ENCODE measurements at regions not wholly inside any gene's neighbourhood (a gene's known extent, or its start where the extent isn't known, plus 50 kb on each side); places are given as distances from the start of the nearest gene placed in this dataset.

DNA sequence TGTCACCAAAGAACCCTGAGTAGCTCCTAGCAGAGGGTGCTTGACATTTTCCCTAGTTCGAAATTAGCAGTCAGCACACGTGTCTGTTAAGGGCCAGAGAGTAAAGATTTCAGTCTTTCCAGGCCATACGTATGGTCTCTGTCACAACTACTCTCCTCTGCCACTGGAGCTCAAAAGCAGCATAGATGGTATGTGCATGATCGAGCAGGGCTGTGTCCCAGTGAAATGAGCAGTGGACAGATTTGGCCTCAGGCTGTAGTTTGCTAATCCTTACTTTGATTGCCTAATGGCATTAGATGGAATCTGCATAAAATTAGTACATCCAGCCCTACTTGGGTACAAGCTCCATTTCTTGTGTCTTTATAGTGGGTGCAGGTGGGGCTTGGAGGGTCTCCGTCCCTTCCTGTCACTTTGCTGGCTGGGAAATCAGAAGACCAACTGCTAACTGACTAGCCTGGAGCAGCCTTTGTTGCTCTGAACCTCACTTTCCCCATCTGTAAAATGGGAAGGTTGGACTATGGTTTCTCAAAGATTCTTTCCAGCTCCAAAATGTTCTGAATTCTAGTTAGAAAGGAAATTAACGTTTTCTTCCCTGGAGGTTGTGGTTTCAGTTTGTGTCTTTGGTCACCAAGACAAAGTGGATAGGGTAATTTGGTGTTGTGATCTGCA lies 108.5 kb downstream of the GLI2 start:
- TF ChIP-seq, protein P1, sequence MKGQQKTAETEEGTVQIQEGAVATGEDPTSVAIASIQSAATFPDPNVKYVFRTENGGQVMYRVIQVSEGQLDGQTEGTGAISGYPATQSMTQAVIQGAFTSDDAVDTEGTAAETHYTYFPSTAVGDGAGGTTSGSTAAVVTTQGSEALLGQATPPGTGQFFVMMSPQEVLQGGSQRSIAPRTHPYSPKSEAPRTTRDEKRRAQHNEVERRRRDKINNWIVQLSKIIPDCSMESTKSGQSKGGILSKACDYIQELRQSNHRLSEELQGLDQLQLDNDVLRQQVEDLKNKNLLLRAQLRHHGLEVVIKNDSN (IDR thresholded peaks at IDR 0.05) = no peak
- TF ChIP-seq NFIC (IDR thresholded peaks at IDR 0.05) = no peak

DNA sequence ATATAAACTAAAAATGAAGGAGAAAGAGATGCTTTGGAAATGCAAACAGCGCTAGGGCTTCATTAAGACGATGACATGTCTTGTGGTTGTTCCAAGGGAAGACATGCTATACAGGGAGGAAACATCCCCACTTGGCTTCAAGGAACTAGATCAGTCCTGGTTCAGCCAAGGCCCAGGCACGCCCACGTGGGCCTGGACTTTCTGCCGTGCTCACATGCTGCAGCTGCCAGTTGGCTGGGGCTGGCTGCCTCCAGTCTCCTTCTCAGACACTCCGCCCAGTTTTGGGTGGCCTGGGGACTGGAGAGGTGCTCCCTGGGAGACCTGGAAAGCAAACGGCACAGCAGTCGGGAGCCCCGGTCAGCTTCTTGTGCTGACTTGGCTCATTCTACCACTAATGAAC lies 109.6 kb downstream of the GLI2 start:
- TF ChIP-seq CREB1 (IDR thresholded peaks at IDR 0.05; ENCODE audit: low read depth) (no peak), EP300 (IDR thresholded peaks at IDR 0.05; ENCODE audit: borderline replicate concordance) (no peak), EGR1 (IDR thresholded peaks at IDR 0.05) (no peak), YY1 (IDR thresholded peaks at IDR 0.05; ENCODE audit: low read depth) (no peak)

DNA sequence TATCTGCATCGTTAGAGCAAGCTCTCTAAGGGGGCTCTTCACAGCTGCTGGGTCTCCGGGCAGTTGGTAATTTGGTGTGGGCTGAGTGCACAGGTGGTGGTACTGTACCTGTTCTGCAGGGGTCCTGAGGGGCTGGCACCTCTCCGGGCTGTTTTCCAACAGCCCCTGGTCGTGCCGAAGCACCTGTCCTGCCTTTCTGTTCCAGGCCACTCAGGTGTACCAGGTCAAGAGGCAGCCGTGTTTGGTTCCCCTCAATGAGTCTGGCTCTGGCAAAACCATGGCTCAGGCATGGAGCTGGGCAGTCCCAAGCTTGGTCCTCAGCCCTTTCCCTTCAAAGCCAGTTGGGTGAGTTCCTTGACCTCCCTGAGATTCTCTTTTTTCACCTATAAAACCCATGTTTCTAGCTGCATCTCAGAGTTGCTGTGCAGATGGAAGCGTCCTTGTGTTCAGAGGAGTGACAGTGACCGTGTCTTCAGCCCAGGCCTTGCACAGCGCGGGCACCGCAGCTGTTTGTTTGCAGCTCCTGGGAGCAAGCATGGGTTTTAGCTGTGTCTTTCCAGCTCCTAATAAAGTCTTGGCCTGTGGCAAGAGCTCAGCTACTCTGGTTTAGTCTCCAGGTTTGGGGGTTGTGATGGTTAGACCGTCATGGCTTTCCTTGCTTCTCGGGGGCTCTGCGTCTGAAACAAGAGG lies 110.9 kb downstream of the GLI2 start:
- TF ChIP-seq NFIC (IDR thresholded peaks at IDR 0.05) = no peak
- TF ChIP-seq EP300 (IDR thresholded peaks at IDR 0.05; ENCODE audit: borderline replicate concordance) = no peak
- TF ChIP-seq RAD21 (IDR thresholded peaks at IDR 0.05; ENCODE audit: low read depth) = no peak
- TF ChIP-seq, protein P2, sequence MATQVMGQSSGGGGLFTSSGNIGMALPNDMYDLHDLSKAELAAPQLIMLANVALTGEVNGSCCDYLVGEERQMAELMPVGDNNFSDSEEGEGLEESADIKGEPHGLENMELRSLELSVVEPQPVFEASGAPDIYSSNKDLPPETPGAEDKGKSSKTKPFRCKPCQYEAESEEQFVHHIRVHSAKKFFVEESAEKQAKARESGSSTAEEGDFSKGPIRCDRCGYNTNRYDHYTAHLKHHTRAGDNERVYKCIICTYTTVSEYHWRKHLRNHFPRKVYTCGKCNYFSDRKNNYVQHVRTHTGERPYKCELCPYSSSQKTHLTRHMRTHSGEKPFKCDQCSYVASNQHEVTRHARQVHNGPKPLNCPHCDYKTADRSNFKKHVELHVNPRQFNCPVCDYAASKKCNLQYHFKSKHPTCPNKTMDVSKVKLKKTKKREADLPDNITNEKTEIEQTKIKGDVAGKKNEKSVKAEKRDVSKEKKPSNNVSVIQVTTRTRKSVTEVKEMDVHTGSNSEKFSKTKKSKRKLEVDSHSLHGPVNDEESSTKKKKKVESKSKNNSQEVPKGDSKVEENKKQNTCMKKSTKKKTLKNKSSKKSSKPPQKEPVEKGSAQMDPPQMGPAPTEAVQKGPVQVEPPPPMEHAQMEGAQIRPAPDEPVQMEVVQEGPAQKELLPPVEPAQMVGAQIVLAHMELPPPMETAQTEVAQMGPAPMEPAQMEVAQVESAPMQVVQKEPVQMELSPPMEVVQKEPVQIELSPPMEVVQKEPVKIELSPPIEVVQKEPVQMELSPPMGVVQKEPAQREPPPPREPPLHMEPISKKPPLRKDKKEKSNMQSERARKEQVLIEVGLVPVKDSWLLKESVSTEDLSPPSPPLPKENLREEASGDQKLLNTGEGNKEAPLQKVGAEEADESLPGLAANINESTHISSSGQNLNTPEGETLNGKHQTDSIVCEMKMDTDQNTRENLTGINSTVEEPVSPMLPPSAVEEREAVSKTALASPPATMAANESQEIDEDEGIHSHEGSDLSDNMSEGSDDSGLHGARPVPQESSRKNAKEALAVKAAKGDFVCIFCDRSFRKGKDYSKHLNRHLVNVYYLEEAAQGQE (IDR thresholded peaks at IDR 0.05; ENCODE audit: low read depth) = no peak
- TF ChIP-seq CREB1 (IDR thresholded peaks at IDR 0.05; ENCODE audit: low read depth) = no peak
- TF ChIP-seq TEAD4 (IDR thresholded peaks at IDR 0.05) = no peak
- no peak for TF ChIP-seq TAF1 (IDR thresholded peaks at IDR 0.05; ENCODE audit: low read depth)
- TF ChIP-seq CEBPB (IDR thresholded peaks at IDR 0.05) = no peak
- no peak for TF ChIP-seq ZBTB7A (IDR thresholded peaks at IDR 0.05; ENCODE audit: low read depth)
- TF ChIP-seq TCF12 (IDR thresholded peaks at IDR 0.05; ENCODE audit: low read depth) = no peak

DNA sequence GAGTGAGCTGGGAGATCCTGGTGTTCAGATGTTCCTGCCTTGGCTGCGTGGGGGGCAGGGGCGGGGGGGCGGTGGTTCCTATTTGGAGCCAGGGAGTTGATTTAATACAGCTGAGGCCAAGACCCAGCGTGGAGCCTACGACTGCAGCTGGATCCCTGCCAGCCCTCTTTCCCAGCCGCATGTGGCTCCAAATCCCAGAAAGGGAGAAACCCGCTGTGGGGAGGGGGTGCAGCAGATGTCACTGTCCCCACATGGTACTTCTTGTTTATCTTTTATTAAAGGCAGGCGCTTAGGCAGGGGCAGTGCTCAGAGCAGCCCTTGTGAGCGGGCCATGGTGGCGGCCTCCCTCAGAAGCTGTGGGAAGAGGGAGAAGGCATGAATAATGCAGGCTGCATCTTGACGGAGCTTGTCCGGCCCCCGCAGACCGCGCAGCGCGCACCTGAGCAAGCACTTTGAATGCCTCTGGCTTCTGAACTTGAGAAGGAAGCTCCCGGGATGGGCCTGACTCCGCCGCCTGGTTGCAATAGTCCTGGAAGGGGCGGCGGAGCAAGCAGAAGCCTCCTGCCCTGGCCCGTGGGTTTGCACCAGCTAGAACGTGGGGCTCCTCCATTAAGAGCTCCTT lies 112.1 kb downstream of the GLI2 start:
- no peak for TF ChIP-seq TEAD4 (IDR thresholded peaks at IDR 0.05)
- TF ChIP-seq RAD21 (IDR thresholded peaks at IDR 0.05; ENCODE audit: low read depth) = no peak
- TF ChIP-seq, protein P3, sequence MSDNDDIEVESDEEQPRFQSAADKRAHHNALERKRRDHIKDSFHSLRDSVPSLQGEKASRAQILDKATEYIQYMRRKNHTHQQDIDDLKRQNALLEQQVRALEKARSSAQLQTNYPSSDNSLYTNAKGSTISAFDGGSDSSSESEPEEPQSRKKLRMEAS (IDR thresholded peaks at IDR 0.05) = no peak
- no peak for TF ChIP-seq FOXM1 (IDR thresholded peaks at IDR 0.05; ENCODE audit: borderline replicate concordance, low read depth)
- no peak for TF ChIP-seq TAF1 (IDR thresholded peaks at IDR 0.05; ENCODE audit: low read depth)
- no peak for TF ChIP-seq TCF12 (IDR thresholded peaks at IDR 0.05; ENCODE audit: low read depth)
- no peak for TF ChIP-seq YY1 (IDR thresholded peaks at IDR 0.05; ENCODE audit: low read depth)
- TF ChIP-seq, protein P1 (IDR thresholded peaks at IDR 0.05) = no peak
- TF ChIP-seq, protein P2 (IDR thresholded peaks at IDR 0.05; ENCODE audit: low read depth) = no peak
- no peak for TF ChIP-seq ZBTB7A (IDR thresholded peaks at IDR 0.05; ENCODE audit: low read depth)

DNA sequence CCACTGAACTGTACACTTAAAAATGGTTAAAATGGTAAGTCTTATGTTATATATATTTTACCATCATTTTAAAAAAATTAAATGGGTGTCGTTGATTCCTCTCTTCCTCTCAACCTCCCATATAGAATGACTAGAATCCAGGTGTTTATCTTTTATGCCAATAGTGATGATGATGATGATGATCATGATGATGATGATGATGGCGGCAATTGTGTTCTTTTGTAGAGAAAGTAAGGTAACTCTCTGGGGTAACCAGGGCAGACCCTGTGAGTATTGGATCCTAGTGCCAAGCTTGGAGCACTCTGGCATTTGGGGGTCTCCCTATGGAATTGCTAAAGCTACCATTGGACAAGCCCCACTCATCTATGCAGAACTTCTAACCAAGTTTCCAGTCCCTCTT lies 113.6 kb downstream of the GLI2 start:
- no peak for TF ChIP-seq TCF12 (IDR thresholded peaks at IDR 0.05; ENCODE audit: low read depth)
- no peak for TF ChIP-seq TEAD4 (IDR thresholded peaks at IDR 0.05)
- TF ChIP-seq EGR1 (IDR thresholded peaks at IDR 0.05) = no peak
- no peak for TF ChIP-seq EP300 (IDR thresholded peaks at IDR 0.05; ENCODE audit: borderline replicate concordance)
- no peak for TF ChIP-seq RAD21 (IDR thresholded peaks at IDR 0.05; ENCODE audit: low read depth)
- TF ChIP-seq, protein P1 (IDR thresholded peaks at IDR 0.05) = no peak
- TF ChIP-seq, protein P3 (IDR thresholded peaks at IDR 0.05) = no peak
- no peak for TF ChIP-seq NFIC (IDR thresholded peaks at IDR 0.05)

DNA sequence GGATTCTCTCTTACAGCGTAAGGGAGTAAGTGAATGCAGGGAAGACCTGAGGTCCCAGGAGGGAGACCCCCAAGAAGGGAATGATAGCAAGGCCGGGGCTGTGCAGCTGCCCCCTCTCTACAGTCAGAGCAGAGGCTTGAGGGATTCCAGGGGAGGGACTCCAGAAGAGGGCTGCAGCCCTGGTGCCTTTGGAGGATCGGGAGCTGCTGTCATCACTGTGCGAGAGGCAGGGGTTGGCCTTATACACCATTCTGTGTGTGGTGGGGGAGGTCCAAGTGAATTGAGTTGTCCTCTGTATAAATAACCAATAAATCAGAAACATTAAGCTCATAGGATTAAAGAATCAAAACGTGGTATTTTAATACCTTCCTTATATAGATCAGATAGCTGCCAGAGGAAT lies 114.9 kb downstream of the GLI2 start:
- TF ChIP-seq, protein P2 (IDR thresholded peaks at IDR 0.05; ENCODE audit: low read depth) = no peak
- no peak for TF ChIP-seq YY1 (IDR thresholded peaks at IDR 0.05; ENCODE audit: low read depth)
- no peak for TF ChIP-seq NFIC (IDR thresholded peaks at IDR 0.05)
- TF ChIP-seq, protein P1 (IDR thresholded peaks at IDR 0.05) = no peak
- no peak for TF ChIP-seq ZBTB7A (IDR thresholded peaks at IDR 0.05; ENCODE audit: low read depth)
- no peak for TF ChIP-seq EGR1 (IDR thresholded peaks at IDR 0.05)
- TF ChIP-seq CREB1 (IDR thresholded peaks at IDR 0.05; ENCODE audit: low read depth) = no peak
- TF ChIP-seq TCF12 (IDR thresholded peaks at IDR 0.05; ENCODE audit: low read depth) = no peak
- no peak for TF ChIP-seq TAF1 (IDR thresholded peaks at IDR 0.05; ENCODE audit: low read depth)
- TF ChIP-seq, protein P3 (IDR thresholded peaks at IDR 0.05) = no peak
- TF ChIP-seq FOXM1 (IDR thresholded peaks at IDR 0.05; ENCODE audit: borderline replicate concordance, low read depth) = no peak
- no peak for TF ChIP-seq CEBPB (IDR thresholded peaks at IDR 0.05)
- no peak for TF ChIP-seq EP300 (IDR thresholded peaks at IDR 0.05; ENCODE audit: borderline replicate concordance)
- no peak for TF ChIP-seq TEAD4 (IDR thresholded peaks at IDR 0.05)
- TF ChIP-seq RAD21 (IDR thresholded peaks at IDR 0.05; ENCODE audit: low read depth) = no peak
